ENCODE measurements at regions not wholly inside any gene's neighbourhood (a gene's known extent, or its start where the extent isn't known, plus 50 kb on each side); places are given as distances from the start of the nearest gene placed in this dataset.

- H4K20me1 ChIP-seq (ENCODE audit: insufficient read depth), result no peaks in the 10 kb centered on the region
- intact Hi-C loops (cut with micrococcal nuclease), result no loop called here
- RAD21 ChIA-PET (ENCODE audit: low non-redundant PET in 1 of 2, low total read pairs in 2 of 2, uncharacterized antibody in 2 of 2, unreplicated experiment in 2 of 2), result no interaction called here
- H3K36me3 ChIP-seq (ENCODE audit: control insufficient read depth in 1 of 2, insufficient read depth in 2 of 2, low read length in 2 of 2), result no peaks in the 10 kb centered on the region
- TF ChIP-seq POLR2AphosphoS5 (IDR thresholded peaks at IDR 0.05; ENCODE audit: low read depth, low read length), result no peak
- TF ChIP-seq JUND (IDR thresholded peaks at IDR 0.05), result no peak
- TF ChIP-seq REST (IDR thresholded peaks at IDR 0.05; ENCODE audit: low read depth), result no peak
- TF ChIP-seq EZH2phosphoT487 (IDR thresholded peaks at IDR 0.05; ENCODE audit: borderline replicate concordance), result no peak
- TF ChIP-seq CEBPB (IDR thresholded peaks at IDR 0.05; ENCODE audit: low read depth), result no peak
- TF ChIP-seq YY1 (IDR thresholded peaks at IDR 0.05; ENCODE audit: extremely low read depth, insufficient replicate concordance, low read depth, low read length), result no peak
- TF ChIP-seq SP1 (IDR thresholded peaks at IDR 0.05; ENCODE audit: low read depth), result no peak
- TF ChIP-seq EZH2 (IDR thresholded peaks at IDR 0.05), result no peak
- TF ChIP-seq TCF7L2 (IDR thresholded peaks at IDR 0.05; ENCODE audit: borderline replicate concordance, extremely low read depth, insufficient read depth, insufficient read length), result no peak
- no peak for TF ChIP-seq ATF3 (IDR thresholded peaks at IDR 0.05)
- TF ChIP-seq ZNF274 (IDR thresholded peaks at IDR 0.05; ENCODE audit: low read depth, low read length), result no peak
- TF ChIP-seq FOSL1 (IDR thresholded peaks at IDR 0.05; ENCODE audit: low read depth), result no peak
- TF ChIP-seq SIN3A (IDR thresholded peaks at IDR 0.05; ENCODE audit: low read depth), result no peak
- no peak for TF ChIP-seq ZFX (IDR thresholded peaks at IDR 0.05)
- TF ChIP-seq RAD21 (IDR thresholded peaks at IDR 0.05; ENCODE audit: low read depth), result no peak
- no peak for TF ChIP-seq SRF (IDR thresholded peaks at IDR 0.05; ENCODE audit: low read depth)
- no peak for TF ChIP-seq POLR2A (IDR thresholded peaks at IDR 0.05; ENCODE audit: borderline replicate concordance, extremely low read depth, insufficient read depth, insufficient read length)
- TF ChIP-seq CTCF (IDR thresholded peaks at IDR 0.05 in 2 of 3, conservative IDR thresholded peaks at IDR 0.05 in 1 of 3; ENCODE audit: borderline replicate concordance in 1 of 3, insufficient read depth in 1 of 3, low read depth in 2 of 3, low read length in 2 of 3), result no peak
- no peak for TF ChIP-seq CBX3 (IDR thresholded peaks at IDR 0.05; ENCODE audit: low read depth)
- no peak overlapping the region for H3K4me3 ChIP-seq (replicated peaks in 1 of 2; ENCODE audit: low read depth in 1 of 2, low read length in 2 of 2)
- ATAC-seq (no peak), DNase-seq (ENCODE audit: low read depth, low spot score) (no peak)
- H2AFZ ChIP-seq (ENCODE audit: low read depth, low read length, poor library complexity, severe bottlenecking), result no peak overlapping the region
- CTCF ChIA-PET, result no interaction called here
- no peak overlapping the region for H3K27ac ChIP-seq (ENCODE audit: low read depth, low read length)
- no peaks in the 10 kb centered on the region for H3K4me1 ChIP-seq (ENCODE audit: control insufficient read depth in 1 of 2, insufficient read depth in 2 of 2, low read length in 2 of 2)
- no peaks in the 10 kb centered on the region for H3K27me3 ChIP-seq (ENCODE audit: insufficient read depth, low read length)
- H3K9me3 ChIP-seq (ENCODE audit: control insufficient read depth in 1 of 2, insufficient read depth in 1 of 2, low read depth in 1 of 2, low read length in 2 of 2), result 0 out of 4 replicates have a peak, but pooled peaks cover 0 to 5% of the 10 kb centered on the region in 2 experiments
- POLR2A ChIA-PET, result no interaction called here
- no peaks in the 10 kb centered on the region for H3K9me2 ChIP-seq (ENCODE audit: insufficient read depth)
- no peak overlapping the region for H3K9ac ChIP-seq (ENCODE audit: low read length)
- H3K79me2 ChIP-seq (ENCODE audit: insufficient read depth, low read length), result no peaks in the 10 kb centered on the region
- BruUV-seq (replicated peaks), result no TSS peak
- no peak overlapping the region for H3K4me2 ChIP-seq (ENCODE audit: low read length)
These were observed 55.3 kb downstream of the CDKN2C start for GRCh38 chr1:51025374-51025773.
